GM23338 (cell line): ENCODE measurements at regions not wholly inside any gene's neighbourhood (a gene's known extent, or its start where the extent isn't known, plus 50 kb on each side); places are given as distances from the start of the nearest gene placed in this dataset.

Experiments
- ATAC-seq: fragments of 200-7000 bp; cut with Tn5 transposase; 3 replicates; pipeline ENCODE4 v1.9.1; 2020
- DNase-seq: peaks from one replicate; pipeline ENCODE4 v3.0.0-alpha.2; 2015; ENCODE audit warnings: low spot score
- H2AFZ ChIP-seq: fragments of 200-600 bp; sonication (generic); 2 replicates; pipeline ENCODE4 v1.8.0; 2016; ENCODE audit warnings: antibody characterized with exemption, mild to moderate bottlenecking, moderate library complexity
- H3F3A ChIP-seq: fragments of 200-600 bp; sonication (generic); replicated peaks from 2 replicates; pipeline ENCODE4 v1.8.0; 2017; ENCODE audit warnings: antibody characterized with exemption, mixed run types, low read depth
- H3K27ac ChIP-seq: fragments of 200-600 bp; sonication (generic); 2 replicates; pipeline ENCODE4 v1.6.1; 2016; ENCODE audit warnings: low read depth
- H3K27me3 ChIP-seq: fragments of 200-600 bp; sonication (generic); 2 replicates; pipeline ENCODE4 v1.8.0; 2016; ENCODE audit warnings: mild to moderate bottlenecking, mixed run types, moderate library complexity; ENCODE audit not compliant: insufficient read depth
- H3K36me3 ChIP-seq: fragments of 200-600 bp; sonication (generic); 2 replicates; pipeline ENCODE4 v1.8.0; 2016; ENCODE audit warnings: mild to moderate bottlenecking; ENCODE audit not compliant: insufficient read depth
- H3K4me1 ChIP-seq: fragments of 200-600 bp; sonication (generic); 2 replicates; pipeline ENCODE4 v1.8.0; 2016; ENCODE audit warnings: mild to moderate bottlenecking, moderate library complexity; ENCODE audit not compliant: insufficient read depth
- H3K4me2 ChIP-seq: fragments of 200-600 bp; sonication (generic); 2 replicates; pipeline ENCODE4 v1.7.1; 2017; ENCODE audit warnings: mixed run types
- H3K4me3 ChIP-seq: fragments of 200-600 bp; sonication (generic); 2 replicates; pipeline ENCODE4 v1.6.1; 2016; ENCODE audit warnings: mixed run types
- H3K79me2 ChIP-seq: fragments of 200-600 bp; sonication (generic); replicated peaks from 2 replicates; pipeline ENCODE4 v1.8.0; 2017; ENCODE audit warnings: mild to moderate bottlenecking; ENCODE audit not compliant: insufficient read depth
- H3K9me2 ChIP-seq: fragments of 200-600 bp; sonication (generic); 2 replicates; pipeline ENCODE4 v1.8.0; 2017; ENCODE audit not compliant: insufficient read depth
- H4K20me1 ChIP-seq: fragments of 200-600 bp; sonication (generic); replicated peaks from 2 replicates; pipeline ENCODE4 v1.8.0; 2017; ENCODE audit warnings: mild to moderate bottlenecking; ENCODE audit not compliant: insufficient read depth
- H3K27ac Mint-ChIP-seq: 2 replicates; pipeline ENCODE4 v1.8.0; 2020; ENCODE audit warnings: inconsistent platforms, mild to moderate bottlenecking, moderate library complexity, mixed read lengths
- H3K27me3 Mint-ChIP-seq: 3 replicates; pipeline ENCODE4 v1.8.0; 2022; ENCODE audit warnings: low read depth, mild to moderate bottlenecking, moderate library complexity, mixed read lengths, inconsistent platforms; ENCODE audit not compliant: insufficient read depth, poor library complexity
- H3K36me3 Mint-ChIP-seq: 3 replicates; pipeline ENCODE4 v1.8.0; 2021; ENCODE audit warnings: low read depth, mild to moderate bottlenecking, inconsistent platforms, moderate library complexity, mixed read lengths
- H3K4me1 Mint-ChIP-seq: 3 replicates; pipeline ENCODE4 v1.8.0; 2020; ENCODE audit warnings: mild to moderate bottlenecking, inconsistent platforms, mixed read lengths
- H3K4me3 Mint-ChIP-seq: 3 replicates; pipeline ENCODE4 v1.8.0; 2021; ENCODE audit warnings: moderate library complexity, mild to moderate bottlenecking, inconsistent platforms, mixed read lengths
- H3K9me3 Mint-ChIP-seq: 3 replicates; pipeline ENCODE4 v1.8.0; 2020; ENCODE audit warnings: moderate library complexity, mild to moderate bottlenecking, inconsistent platforms, mixed read lengths
- EZH2 ChIP-seq: fragments of 200-600 bp; sonication (generic); IDR thresholded peaks from one replicate; pipeline ENCODE4 v1.8.0; 2017; ENCODE audit warnings: antibody characterized with exemption, mild to moderate bottlenecking, low read depth; ENCODE audit not compliant: unreplicated experiment
- EZH2phosphoT487 ChIP-seq: fragments of 200-600 bp; sonication (generic); IDR thresholded peaks from one replicate; pipeline ENCODE4 v1.8.1; 2018; ENCODE audit warnings: antibody characterized with exemption; ENCODE audit not compliant: unreplicated experiment
- STAT1 ChIP-seq: IDR thresholded peaks from one replicate; pipeline ENCODE4 v1.6.1; 2016; ENCODE audit warnings: antibody characterized with exemption; ENCODE audit not compliant: unreplicated experiment
- ZNF114 ChIP-seq: fragments of 250-450 bp; sonication (Bioruptor Pico); IDR thresholded peaks from 2 replicates; pipeline ENCODE4 v1.5.0; 2020; ENCODE audit warnings: mild to moderate bottlenecking, moderate library complexity
- ZNF331 ChIP-seq: fragments of 250-450 bp; sonication (Bioruptor Pico); IDR thresholded peaks from 2 replicates; pipeline ENCODE4 v1.5.0; 2020; ENCODE audit warnings: low read depth, mild to moderate bottlenecking, moderate library complexity
- TF ChIP-seq, protein P1 (sequence below), 2 experiments: fragments of 200-600 bp in 1 of 2; sonication (generic) in 1 of 2; conservative IDR thresholded peaks; 2 replicates each; pipeline versions ENCODE4 v1.5.1 to v1.6.1; 2016 to 2017; ENCODE audit warnings: antibody characterized with exemption in 2 of 2, low read depth in 2 of 2, mild to moderate bottlenecking in 2 of 2, moderate library complexity in 1 of 2
- TF ChIP-seq, protein P2 (sequence below): fragments of 250-450 bp; sonication (Bioruptor Pico); IDR thresholded peaks from 2 replicates; pipeline ENCODE4 v1.5.0; 2020; ENCODE audit warnings: mild to moderate bottlenecking, moderate library complexity

DNA sequence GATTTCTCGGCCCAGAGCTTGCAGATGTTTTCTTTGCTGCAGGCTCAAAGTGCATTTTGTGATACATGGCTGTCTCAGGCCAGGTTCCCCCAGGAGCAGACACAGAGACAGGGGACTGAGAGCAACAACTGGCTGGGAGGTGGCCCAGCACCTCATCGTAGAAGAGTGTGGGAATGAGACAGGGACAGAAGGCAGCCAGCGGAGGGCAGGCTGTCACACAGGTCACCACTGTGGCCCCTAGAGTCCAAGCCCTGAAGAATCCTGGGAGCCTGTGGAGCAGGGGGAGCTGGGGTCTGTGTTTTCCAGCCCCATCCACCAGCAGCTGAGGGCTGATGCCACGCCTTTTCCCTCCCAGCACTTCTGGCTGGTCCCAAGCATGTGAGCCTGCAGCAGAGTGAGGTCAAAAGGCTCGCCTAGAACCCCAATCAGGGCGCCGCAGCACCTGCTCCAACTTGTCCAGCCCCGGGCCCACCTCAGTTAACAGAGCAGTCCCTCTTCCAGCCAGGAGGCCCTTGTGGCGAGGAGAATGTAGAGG is 723.8 kb downstream of the UQCRFS1 start:
- ATAC-seq = peak; percentile 66
- H3K4me2 ChIP-seq = no peak overlapping the region
- H3K4me1 ChIP-seq = peaks cover 15% of the 10 kb centered on the region
- H3K27me3 ChIP-seq = no peaks in the 10 kb centered on the region
- H3K9me2 ChIP-seq = no peaks in the 10 kb centered on the region
- H3K27ac Mint-ChIP-seq = no peak overlapping the region; the same call in 1 of the 2 replicates
- peak overlapping the region; percentile 52; the same call in 1 of the 2 replicates for H2AFZ ChIP-seq
- H3K27me3 Mint-ChIP-seq = peaks cover 2% of the 10 kb centered on the region
- no peaks in the 10 kb centered on the region for H3K36me3 Mint-ChIP-seq
- H3K27ac ChIP-seq = no peak overlapping the region
- H3K79me2 ChIP-seq = no peaks in the 10 kb centered on the region
- no peaks in the 10 kb centered on the region for H3K9me3 Mint-ChIP-seq
- TF ChIP-seq EZH2phosphoT487 = no peak
- TF ChIP-seq, protein P1, sequence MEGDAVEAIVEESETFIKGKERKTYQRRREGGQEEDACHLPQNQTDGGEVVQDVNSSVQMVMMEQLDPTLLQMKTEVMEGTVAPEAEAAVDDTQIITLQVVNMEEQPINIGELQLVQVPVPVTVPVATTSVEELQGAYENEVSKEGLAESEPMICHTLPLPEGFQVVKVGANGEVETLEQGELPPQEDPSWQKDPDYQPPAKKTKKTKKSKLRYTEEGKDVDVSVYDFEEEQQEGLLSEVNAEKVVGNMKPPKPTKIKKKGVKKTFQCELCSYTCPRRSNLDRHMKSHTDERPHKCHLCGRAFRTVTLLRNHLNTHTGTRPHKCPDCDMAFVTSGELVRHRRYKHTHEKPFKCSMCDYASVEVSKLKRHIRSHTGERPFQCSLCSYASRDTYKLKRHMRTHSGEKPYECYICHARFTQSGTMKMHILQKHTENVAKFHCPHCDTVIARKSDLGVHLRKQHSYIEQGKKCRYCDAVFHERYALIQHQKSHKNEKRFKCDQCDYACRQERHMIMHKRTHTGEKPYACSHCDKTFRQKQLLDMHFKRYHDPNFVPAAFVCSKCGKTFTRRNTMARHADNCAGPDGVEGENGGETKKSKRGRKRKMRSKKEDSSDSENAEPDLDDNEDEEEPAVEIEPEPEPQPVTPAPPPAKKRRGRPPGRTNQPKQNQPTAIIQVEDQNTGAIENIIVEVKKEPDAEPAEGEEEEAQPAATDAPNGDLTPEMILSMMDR (conservative IDR thresholded peaks at IDR 0.05; ENCODE audit: low read depth in 2 of 2) = peak; percentile 21 to 56; a peak in 2 of 4 replicates
- no peaks in the 10 kb centered on the region for H3K36me3 ChIP-seq
- H3F3A ChIP-seq = no peaks in the 10 kb centered on the region
- H3K4me3 ChIP-seq = no peak overlapping the region
- no peaks in the 10 kb centered on the region for H4K20me1 ChIP-seq
- H3K4me3 Mint-ChIP-seq = no peak overlapping the region
- peaks cover 35% of the 10 kb centered on the region for H3K4me1 Mint-ChIP-seq
- peak; percentile 24 for DNase-seq

DNA sequence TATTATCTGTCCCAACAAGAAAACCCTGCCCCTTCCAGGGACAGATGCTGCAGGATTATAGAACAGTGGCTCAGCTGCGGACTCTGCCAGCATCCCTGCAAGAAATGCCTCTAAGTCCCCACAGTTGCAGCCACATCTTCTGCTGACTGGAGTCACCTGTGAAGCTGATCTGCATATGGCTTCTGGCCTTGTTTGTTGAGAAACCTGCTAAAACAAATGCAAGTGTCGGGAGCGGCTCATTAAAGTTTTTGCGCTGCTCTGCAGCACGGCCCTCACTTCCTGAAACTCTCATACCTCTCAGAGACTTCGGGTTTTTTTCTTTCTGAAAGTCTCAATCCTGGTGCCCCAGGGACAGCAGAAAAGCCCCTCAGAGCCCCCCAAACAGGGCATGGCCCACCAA is 725.0 kb downstream of the UQCRFS1 start:
- peaks cover 3% of the 10 kb centered on the region for H3K4me1 ChIP-seq
- H3K9me2 ChIP-seq = no peaks in the 10 kb centered on the region
- no peak overlapping the region for H3K4me3 Mint-ChIP-seq
- no peaks in the 10 kb centered on the region for H3F3A ChIP-seq
- peak; percentile 39 for ATAC-seq
- H3K27ac Mint-ChIP-seq = peak overlapping the region; percentile 74; the same call in 1 of the 2 replicates
- H3K9me3 Mint-ChIP-seq = no peaks in the 10 kb centered on the region
- no peaks in the 10 kb centered on the region for H3K36me3 Mint-ChIP-seq
- H4K20me1 ChIP-seq = no peaks in the 10 kb centered on the region
- no peaks in the 10 kb centered on the region for H3K27me3 ChIP-seq
- peaks cover 2% of the 10 kb centered on the region for H3K27me3 Mint-ChIP-seq
- no peaks in the 10 kb centered on the region for H3K36me3 ChIP-seq
- H3K79me2 ChIP-seq = no peaks in the 10 kb centered on the region
- H3K4me1 Mint-ChIP-seq = peaks cover 26% of the 10 kb centered on the region
- H3K27ac ChIP-seq = no peak overlapping the region
- H2AFZ ChIP-seq = no peak overlapping the region
- H3K4me3 ChIP-seq = no peak overlapping the region
- DNase-seq = peak; percentile 26
- H3K4me2 ChIP-seq = no peak overlapping the region
- TF ChIP-seq EZH2 = no peak
- no peak for TF ChIP-seq STAT1
- TF ChIP-seq, protein P1 (conservative IDR thresholded peaks at IDR 0.05; ENCODE audit: low read depth in 2 of 2) = no peak
- TF ChIP-seq ZNF331 (CRISPR knock-in tag) = no peak
- no peak for TF ChIP-seq ZNF114 (CRISPR knock-in tag)
- TF ChIP-seq, protein P2, sequence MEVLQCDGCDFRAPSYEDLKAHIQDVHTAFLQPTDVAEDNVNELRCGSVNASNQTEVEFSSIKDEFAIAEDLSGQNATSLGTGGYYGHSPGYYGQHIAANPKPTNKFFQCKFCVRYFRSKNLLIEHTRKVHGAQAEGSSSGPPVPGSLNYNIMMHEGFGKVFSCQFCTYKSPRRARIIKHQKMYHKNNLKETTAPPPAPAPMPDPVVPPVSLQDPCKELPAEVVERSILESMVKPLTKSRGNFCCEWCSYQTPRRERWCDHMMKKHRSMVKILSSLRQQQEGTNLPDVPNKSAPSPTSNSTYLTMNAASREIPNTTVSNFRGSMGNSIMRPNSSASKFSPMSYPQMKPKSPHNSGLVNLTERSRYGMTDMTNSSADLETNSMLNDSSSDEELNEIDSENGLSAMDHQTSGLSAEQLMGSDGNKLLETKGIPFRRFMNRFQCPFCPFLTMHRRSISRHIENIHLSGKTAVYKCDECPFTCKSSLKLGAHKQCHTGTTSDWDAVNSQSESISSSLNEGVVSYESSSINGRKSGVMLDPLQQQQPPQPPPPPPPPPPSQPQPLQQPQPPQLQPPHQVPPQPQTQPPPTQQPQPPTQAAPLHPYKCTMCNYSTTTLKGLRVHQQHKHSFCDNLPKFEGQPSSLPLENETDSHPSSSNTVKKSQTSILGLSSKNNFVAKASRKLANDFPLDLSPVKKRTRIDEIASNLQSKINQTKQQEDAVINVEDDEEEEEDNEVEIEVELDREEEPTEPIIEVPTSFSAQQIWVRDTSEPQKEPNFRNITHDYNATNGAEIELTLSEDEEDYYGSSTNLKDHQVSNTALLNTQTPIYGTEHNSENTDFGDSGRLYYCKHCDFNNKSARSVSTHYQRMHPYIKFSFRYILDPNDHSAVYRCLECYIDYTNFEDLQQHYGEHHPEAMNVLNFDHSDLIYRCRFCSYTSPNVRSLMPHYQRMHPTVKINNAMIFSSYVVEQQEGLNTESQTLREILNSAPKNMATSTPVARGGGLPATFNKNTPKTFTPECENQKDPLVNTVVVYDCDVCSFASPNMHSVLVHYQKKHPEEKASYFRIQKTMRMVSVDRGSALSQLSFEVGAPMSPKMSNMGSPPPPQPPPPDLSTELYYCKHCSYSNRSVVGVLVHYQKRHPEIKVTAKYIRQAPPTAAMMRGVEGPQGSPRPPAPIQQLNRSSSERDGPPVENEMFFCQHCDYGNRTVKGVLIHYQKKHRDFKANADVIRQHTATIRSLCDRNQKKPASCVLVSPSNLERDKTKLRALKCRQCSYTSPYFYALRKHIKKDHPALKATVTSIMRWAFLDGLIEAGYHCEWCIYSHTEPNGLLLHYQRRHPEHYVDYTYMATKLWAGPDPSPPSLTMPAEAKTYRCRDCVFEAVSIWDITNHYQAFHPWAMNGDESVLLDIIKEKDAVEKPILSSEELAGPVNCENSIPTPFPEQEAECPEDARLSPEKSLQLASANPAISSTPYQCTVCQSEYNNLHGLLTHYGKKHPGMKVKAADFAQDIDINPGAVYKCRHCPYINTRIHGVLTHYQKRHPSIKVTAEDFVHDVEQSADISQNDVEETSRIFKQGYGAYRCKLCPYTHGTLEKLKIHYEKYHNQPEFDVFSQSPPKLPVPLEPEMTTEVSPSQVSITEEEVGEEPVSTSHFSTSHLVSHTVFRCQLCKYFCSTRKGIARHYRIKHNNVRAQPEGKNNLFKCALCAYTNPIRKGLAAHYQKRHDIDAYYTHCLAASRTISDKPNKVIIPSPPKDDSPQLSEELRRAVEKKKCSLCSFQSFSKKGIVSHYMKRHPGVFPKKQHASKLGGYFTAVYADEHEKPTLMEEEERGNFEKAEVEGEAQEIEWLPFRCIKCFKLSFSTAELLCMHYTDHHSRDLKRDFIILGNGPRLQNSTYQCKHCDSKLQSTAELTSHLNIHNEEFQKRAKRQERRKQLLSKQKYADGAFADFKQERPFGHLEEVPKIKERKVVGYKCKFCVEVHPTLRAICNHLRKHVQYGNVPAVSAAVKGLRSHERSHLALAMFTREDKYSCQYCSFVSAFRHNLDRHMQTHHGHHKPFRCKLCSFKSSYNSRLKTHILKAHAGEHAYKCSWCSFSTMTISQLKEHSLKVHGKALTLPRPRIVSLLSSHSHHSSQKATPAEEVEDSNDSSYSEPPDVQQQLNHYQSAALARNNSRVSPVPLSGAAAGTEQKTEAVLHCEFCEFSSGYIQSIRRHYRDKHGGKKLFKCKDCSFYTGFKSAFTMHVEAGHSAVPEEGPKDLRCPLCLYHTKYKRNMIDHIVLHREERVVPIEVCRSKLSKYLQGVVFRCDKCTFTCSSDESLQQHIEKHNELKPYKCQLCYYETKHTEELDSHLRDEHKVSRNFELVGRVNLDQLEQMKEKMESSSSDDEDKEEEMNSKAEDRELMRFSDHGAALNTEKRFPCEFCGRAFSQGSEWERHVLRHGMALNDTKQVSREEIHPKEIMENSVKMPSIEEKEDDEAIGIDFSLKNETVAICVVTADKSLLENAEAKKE (CRISPR knock-in tag) = no peak
